ENCODE measurements at regions not wholly inside any gene's neighbourhood (a gene's known extent, or its start where the extent isn't known, plus 50 kb on each side); places are given as distances from the start of the nearest gene placed in this dataset.

DNA sequence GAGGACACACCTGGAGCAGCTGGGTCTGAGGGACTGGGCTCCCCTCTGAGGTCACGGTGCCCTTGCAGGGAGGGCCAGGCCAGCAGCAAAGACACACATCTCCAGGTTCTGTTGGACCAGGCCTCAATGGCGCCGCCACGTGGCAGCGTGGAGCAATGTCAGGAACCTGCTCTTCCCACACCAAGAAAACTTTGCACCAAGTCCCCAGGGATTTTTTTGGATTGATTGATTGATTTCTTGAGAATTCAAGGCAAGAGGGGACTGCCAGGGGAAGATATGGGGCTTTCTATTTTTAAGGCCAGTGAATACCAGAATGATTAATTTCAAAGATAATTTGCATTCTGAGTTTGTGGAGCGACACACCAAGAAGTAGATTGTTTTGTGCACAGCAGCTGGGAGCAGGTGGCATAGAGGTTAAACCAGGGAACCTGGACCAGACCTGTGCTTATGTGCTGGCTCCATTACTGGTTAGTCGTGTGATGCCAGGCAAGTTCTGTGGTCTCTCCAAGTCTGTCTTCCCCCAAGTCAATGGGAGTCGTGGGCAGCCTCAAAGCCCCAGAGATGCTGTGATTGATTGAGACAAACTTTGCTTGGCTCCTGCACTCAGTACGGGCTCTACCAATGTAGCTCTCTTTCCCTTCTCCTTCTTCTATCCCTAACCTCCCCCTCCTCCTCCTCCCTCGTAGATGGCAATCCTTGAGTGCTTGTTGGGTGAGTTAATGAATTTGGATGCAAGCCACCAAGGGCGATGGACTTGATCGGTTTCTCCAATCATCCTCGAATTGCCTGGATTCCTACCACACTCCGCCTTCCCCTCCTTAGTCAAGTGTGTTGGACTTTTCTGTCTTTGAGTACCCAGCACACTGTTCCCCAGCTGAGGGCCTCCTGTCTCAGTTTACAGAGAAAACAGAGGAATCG, 96.2 kb upstream of the TRPM1 start:
- TF ChIP-seq, protein P1, sequence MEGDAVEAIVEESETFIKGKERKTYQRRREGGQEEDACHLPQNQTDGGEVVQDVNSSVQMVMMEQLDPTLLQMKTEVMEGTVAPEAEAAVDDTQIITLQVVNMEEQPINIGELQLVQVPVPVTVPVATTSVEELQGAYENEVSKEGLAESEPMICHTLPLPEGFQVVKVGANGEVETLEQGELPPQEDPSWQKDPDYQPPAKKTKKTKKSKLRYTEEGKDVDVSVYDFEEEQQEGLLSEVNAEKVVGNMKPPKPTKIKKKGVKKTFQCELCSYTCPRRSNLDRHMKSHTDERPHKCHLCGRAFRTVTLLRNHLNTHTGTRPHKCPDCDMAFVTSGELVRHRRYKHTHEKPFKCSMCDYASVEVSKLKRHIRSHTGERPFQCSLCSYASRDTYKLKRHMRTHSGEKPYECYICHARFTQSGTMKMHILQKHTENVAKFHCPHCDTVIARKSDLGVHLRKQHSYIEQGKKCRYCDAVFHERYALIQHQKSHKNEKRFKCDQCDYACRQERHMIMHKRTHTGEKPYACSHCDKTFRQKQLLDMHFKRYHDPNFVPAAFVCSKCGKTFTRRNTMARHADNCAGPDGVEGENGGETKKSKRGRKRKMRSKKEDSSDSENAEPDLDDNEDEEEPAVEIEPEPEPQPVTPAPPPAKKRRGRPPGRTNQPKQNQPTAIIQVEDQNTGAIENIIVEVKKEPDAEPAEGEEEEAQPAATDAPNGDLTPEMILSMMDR (IDR thresholded peaks at IDR 0.05): peak; percentile 58
- TF ChIP-seq, protein P2, sequence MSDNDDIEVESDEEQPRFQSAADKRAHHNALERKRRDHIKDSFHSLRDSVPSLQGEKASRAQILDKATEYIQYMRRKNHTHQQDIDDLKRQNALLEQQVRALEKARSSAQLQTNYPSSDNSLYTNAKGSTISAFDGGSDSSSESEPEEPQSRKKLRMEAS (IDR thresholded peaks at IDR 0.05): no peak
- no peak for TF ChIP-seq KDM1A (IDR thresholded peaks at IDR 0.05; ENCODE audit: low read depth)
- no peak for TF ChIP-seq RCOR1 (IDR thresholded peaks at IDR 0.05; ENCODE audit: low read depth, low read length)
- TF ChIP-seq CEBPB (IDR thresholded peaks at IDR 0.05): no peak
- TF ChIP-seq, protein P3, sequence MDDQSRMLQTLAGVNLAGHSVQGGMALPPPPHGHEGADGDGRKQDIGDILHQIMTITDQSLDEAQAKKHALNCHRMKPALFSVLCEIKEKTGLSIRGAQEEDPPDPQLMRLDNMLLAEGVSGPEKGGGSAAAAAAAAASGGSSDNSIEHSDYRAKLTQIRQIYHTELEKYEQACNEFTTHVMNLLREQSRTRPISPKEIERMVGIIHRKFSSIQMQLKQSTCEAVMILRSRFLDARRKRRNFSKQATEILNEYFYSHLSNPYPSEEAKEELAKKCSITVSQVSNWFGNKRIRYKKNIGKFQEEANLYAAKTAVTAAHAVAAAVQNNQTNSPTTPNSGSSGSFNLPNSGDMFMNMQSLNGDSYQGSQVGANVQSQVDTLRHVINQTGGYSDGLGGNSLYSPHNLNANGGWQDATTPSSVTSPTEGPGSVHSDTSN (IDR thresholded peaks at IDR 0.05): no peak
- no peak for TF ChIP-seq ZSCAN20 (CRISPR knock-in tag; IDR thresholded peaks at IDR 0.05)
- no peak for TF ChIP-seq HDAC2 (IDR thresholded peaks at IDR 0.05)
- TF ChIP-seq CBX8 (IDR thresholded peaks at IDR 0.05): no peak
- no peak for TF ChIP-seq NR3C1 (IDR thresholded peaks at IDR 0.05)

All from A549 (cell line).